GM18502 (cell line): ENCODE measurements at regions not wholly inside any gene's neighbourhood (a gene's known extent, or its start where the extent isn't known, plus 50 kb on each side); places are given as distances from the start of the nearest gene placed in this dataset.

Experiments used
- ATAC-seq: cut with Tn5 transposase; IDR thresholded peaks from one replicate; pipeline ENCODE4 v1.9.1; 2021; ENCODE audit warnings: mild to moderate bottlenecking; ENCODE audit not compliant: unreplicated experiment, poor library complexity

DNA sequence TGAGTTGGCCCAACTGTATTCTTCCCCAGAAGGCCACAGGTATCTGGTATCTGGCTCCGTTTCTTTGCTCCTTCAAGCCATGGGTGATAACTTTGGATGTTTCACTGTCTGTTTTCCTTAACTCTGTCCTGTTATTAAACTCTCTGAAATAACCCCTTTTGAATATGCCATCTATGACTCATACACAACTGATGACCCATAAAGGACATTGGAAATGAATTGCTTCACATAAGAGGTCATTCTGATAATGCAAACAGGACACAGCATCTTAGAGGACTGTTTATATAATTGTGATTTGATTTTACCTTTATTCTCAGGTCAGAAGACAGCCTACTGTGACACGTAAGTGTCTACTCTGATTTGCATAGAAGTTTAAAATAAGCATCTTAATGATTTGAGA lies 227.7 kb downstream of the VEGFC start:
- ATAC-seq: no peak

DNA sequence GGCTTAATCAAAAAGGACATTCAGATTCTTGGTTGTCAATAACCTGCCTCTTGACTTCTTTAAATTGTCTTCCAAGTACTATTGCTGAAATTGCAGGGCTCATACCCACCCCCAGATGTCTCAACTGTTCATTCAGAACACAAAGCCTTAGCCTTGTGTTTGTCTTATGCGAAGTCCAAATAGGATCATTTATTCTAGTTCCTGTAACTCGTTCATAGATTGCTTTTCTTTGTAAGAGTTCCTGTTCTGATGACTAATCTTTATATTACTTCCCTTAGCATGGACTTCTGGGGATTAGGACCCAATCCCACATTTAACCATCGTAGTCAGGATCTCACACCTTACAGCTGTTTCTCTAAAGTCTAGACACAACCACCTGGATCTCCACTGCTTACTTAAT lies 226.0 kb downstream of the VEGFC start:
- ATAC-seq: no peak

DNA sequence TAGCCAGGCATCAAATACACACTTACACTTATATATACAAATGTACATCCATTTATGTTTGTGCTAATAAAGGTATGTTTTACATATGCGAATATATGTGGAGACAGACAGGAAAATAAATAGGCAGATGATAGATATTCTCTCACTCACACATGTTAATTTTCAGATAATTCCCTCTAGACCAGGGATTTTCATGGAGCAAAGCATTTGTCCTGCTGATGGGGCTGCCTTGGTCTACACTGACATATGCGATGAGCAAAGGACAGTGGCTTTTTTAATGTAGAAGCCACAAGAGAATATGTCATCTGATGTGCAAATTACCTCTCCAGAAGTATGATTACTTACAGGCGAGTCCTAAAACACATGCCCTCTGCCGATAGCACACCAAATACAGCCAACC lies 224.5 kb downstream of the VEGFC start:
- no peak for ATAC-seq

DNA sequence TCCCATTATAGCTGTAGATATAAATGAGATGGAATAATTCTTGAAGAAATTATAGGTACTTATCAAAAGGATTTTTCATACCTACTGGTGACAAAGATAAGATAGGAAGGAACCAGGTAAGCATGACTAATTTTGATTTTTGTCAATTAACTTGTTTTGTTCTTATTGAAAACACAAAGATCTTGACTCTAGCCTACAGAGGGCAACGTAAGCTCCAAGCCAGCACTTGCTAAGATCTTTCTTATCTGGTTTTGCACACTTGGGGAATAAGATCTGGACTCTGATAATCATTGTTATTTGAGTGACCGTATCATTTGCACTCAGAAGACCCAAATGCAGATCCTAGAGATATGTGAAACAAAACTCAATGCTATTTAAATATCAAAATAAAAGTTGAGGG lies 223.4 kb downstream of the VEGFC start:
- ATAC-seq: no peak

DNA sequence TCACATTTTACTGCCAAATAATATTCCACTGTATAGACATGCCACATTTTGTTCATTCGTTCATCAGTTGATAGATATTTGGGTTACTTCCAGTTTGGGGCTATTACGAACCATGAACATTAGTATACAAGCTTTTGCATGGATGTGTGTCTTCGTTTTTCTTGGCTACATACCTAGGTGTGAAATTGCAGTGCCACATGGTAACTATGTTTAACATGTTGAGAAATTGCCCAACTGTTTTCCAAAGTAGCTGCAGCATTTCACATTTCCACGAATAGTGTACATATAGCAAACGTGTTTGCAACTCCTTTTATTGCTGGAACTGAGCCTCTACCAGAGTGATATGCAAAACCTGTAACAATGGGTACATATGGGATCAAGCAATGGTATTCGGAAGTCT lies 221.5 kb downstream of the VEGFC start:
- no peak for ATAC-seq

DNA sequence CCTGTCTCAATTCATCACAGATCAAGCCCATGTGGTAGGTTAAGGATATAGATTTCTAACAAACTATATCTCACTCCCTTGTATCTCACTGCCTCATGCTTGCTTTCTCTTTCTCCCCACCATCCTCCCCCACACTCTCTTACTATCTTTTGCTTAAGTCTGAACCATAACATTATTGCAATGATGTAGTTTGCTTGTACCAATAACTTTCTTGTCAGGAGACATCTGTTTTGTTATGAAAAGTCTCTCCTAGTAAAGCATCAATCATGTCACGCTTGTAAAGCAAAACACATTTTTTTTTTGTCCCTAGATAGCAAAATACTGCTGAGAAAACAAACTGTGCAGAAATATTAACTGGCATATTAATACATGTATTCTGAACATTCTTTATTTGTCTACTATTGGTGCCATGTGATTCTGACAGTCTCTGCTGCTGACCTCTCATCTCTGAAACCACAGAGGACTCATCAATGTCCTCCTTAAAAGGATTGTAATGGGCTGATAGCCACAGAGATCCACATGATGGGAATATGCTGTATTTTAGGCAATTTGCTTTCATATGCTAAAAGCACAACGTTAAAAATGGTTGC lies 217.5 kb downstream of the VEGFC start:
- no peak for ATAC-seq

DNA sequence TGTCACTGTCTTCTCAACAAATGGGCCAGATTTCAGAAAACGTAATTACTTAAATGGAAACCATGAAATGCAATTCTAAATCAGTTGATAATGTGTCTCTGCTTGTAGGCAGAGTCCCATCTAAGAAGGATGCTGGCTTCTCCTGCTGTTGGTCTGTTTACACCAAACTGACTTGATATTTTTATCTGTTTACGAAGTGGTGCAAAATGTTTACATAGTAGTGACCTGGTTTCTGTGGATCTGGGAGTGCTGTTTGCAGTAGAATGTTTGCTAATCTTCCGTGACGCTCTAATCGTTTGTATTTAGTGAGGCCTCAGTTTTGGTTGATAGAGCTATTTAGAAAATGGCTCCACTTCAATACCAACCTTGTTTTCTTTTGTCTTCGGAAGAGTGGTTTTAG lies 213.5 kb downstream of the VEGFC start:
- ATAC-seq: no peak

DNA sequence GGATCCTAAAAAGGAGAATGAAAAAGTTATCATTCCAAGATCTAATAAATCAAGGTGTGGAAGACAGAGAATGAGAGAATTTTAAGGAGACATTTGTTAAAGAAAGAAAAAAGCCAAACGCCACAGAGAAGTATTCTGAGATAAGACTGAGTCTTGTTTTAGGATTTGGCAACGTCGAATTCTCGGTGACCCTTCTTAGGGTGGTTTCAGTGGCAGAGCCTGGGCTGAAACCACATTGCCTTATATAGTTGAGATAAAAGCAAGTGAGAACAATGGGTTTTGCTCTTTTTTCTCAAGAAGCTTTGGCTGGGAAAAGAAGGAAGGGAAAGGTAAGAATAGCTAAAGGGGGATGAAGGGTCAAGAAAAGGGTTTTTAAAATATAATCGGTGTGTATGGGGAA lies 209.4 kb downstream of the VEGFC start:
- ATAC-seq: no peak

DNA sequence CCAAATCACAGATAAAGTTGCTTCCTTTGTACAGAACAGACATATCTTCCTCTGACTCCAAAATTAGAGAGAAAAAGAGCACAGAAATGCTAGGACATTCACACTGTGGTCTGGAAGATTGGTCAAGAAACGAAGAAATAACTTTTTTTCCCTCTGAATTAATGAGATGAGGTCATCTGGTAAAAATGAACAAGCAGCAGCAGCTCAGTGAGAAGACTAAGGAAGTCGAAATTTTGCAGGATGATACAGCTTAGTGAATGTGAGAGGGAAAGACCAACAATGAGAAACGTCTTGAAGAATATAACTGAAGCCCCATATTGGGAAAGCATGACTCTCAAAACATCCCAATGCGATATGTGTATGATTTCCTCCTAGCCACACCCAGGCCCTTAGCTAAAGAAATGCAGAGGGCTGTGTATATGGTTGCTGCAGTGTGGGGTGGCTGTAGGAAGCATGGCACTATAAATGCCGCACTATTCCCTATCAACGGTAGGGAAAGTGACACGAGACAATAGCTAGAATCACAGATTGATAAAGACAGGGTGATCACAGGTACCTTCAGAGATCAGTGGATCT lies 208.6 kb downstream of the VEGFC start:
- ATAC-seq: no peak

DNA sequence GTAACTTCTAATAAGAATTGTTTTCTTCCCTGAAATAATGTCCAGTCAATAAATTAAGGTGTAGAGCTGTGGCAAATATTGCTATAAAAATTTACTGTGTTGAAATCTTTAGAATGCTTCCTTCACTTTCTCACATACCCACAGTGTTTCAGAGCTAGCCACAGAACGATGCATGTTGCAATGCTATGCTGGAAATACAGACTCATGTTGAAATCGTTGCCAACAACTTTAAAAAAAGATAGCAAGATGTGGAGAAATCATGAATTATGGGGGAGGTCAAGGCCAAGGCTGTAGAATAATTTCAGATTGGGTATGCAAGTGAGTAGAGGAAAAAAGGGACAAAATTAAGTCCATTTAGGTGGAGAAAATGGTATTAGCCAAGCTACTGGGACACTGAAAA lies 204.8 kb downstream of the VEGFC start:
- no peak for ATAC-seq

DNA sequence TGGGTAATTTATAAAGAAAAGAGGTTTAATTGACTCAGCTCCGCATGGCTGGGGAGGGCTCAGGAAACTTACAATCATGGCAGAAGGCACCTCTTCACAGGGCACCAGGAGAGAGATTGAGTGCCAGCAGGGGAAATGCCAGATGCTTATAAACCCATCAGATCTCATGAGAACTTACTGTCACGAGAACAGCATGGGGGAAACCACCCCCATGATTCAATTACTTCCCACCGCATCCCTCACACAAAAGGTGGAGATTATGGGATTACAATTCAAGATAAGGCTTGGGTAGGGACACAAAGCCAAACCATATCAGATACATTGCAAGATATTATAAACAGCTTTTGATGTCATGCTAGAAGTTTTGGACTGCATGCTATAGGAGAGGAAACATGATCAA lies 204.3 kb downstream of the VEGFC start:
- no peak for ATAC-seq

DNA sequence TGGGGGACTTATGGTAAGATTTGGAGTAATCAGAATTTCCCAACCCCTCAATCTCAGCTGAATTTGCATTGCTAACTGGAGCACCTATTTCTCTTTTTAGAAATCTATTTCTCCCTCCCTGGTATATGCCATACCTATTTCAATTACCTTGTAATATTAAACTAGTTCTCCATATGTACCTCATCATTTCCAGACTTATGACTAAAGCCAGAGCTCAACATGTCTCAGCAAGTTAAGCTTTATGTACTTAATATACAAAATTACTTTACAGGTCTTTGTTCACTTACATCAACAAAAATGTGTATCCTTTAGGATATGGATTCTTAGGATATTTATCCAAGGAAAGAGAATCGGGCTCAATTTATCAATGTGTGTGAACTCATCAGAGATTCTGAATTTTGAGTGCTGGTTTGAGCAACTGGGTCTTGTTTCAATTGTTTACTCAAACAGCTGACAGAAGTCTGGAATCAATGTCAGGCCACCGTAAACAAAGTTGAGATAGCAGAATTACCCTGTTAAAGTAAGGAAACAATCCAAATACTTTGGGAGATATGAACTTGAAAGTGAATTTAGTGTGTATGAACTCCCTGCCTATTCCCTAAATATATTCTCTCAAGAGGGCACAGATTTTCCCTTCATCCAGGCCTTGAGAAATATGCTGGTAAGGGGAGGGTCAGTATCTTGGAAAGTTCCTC lies 199.6 kb downstream of the VEGFC start:
- ATAC-seq: no peak

DNA sequence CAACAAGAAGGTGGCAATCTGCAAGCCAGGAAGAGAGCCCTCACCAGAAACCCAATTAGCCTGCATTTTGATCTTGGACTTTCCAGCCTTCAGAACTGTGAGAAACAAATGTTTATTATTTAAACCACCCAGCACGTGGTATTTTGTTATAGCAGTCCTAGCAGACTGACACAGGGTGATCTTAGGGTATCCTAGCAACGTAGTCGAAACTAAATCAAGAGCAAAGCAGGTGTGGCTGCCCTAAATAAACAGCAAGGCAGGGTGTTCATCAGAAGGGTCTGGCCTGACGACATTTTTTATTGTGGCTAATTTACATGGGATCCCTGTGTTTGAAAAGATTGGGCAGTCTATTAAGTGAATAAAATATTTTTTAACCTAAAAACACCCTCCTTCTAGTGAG lies 198.8 kb downstream of the VEGFC start:
- no peak for ATAC-seq

DNA sequence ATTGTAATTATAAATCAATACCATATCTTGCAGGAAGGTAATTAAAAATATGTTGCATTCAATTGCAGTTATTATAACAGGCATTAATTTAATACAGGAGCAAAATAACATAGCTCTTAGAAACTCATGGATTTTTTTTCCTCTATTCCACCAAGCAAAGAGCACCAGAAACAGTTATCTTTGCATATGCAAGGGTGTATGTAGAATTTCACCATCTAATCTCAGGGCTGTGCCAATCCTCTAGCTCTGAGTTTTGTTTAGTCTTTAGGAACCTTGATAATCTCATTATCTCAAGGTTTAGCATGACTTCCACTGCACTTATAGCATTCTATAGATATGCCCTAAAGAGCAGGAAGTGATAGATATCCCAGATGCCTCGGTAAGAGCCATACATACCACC lies 197.5 kb downstream of the VEGFC start:
- no peak for ATAC-seq

DNA sequence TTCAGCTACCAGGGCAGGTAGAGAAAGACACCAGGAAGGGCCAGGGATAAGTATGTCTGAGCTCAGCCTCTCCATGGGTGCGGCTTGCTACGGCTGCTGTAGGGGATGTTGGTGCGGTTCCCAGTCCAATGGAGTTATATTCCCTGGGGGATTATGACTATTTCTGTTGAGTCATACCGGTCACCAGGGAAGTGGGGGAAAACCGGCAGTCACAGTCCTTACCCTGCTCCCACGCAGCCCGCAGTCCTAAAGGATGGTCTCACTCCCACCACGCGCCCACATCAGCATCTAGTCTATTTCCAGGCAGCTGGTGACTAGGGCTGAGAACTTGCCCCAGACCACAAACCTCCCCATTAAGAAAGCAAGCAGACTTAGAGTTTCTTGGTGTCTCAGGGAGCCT lies 191.6 kb downstream of the VEGFC start:
- ATAC-seq: no peak

DNA sequence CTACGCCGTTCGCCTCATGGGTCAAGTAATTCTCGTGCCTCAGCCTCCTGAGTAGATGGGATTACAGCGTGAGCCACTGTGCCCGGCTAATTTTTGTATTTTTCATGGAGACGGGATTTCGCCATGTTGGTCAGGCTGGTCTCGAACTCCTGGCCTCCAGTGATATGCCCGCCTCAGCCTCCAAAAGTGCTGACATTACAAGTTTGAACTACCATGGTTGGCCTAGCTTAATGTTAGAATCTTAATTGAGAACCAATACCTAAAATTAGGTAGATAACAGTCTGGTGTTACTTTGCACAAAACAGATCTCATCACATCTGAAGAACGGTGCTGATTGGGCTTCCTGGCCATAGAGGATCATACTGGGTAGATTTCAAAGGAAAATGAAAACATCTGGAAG lies 184.9 kb downstream of the VEGFC start:
- no peak for ATAC-seq

DNA sequence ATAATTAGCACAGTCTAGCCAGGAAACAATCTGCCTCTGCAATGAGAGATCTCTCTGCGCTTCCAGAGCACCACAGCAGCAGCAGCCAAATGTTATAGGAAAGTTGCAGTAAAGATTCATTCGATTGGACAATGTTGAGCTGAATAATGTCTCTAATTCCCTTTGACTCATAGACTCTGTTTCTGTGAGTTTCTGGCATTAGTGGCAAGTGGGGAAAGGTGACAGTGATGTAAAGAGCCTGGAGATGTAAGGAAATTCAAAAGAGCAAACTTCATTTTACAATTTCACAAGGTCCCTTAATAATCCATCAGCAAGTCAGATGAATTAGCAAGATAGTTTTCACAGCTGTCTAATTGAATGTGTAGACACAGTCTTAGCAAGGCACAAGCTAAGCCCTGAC lies 184.4 kb downstream of the VEGFC start:
- ATAC-seq: no peak

DNA sequence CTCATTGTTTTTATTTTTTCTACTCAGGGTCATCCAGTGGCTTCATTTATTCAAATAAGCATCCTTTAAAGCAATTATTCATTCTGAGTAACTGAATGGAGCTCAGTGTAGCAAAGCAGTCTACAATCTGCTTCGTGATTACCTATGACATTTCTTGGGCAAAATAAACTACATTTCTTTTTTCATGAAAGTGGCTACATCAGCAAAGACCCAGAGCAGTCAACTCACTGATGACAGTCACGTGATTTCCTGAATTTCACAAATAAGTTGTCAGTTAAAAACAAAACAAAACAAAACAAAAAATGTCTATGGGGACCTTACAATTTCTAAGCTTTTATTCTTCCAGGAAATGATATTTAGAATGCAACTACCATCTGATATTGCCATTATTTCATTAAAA lies 182.1 kb downstream of the VEGFC start:
- ATAC-seq: no peak

DNA sequence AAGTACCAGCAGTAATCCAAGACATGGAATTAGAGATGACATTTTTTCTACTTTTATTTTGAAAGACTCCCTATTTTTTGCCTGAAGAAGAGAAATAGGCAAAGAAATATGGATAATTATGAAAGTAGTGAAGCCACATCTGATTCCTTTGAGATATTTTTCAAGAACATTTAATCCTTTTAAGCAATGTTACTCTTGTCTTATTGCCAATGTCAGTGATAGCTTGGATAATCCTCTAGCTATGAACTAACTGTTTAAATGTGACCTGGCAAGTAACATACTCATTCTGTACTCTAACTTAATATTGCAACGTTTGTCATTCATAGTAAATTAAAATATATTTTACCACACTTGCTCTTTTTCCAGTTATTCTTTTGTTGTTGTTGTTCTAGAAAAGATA lies 181.3 kb downstream of the VEGFC start:
- no peak for ATAC-seq

DNA sequence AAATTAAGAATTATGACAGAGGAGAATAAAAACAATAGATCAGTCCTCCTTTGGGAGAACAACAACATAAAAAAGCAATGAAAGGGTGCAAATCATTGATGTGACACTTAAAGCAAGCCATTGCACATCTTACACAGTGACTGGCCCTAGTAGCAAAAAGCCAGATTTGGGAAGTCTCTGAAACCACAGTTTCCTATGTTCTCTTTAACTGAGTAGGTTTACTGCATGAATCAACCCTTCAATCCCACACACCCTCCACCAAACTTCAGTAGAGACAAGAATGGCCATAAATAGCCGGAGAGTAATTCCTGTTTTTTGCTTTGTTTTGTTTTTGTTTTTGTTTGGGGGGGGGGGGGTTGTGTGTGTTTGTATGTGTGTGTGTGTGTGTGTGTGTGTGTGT lies 180.8 kb downstream of the VEGFC start:
- ATAC-seq: no peak

DNA sequence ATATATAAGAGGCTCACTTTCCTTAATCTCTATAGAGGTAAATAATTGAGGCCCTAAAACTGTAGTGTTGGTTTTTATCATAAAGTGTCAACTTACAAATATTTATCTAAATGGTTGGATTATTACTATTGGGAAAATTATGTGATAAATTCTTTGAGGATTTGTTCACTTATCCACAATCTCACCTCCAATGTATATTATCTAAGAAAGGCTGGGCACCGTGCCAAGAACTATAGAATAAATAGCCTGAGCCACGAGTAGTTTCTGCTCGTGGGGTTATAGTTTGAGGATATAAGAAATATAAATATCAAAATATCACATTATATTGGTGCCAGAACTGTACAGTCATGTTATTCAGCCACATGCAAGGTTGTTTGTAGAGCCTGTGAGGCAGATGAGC lies 177.9 kb downstream of the VEGFC start:
- ATAC-seq: no peak

DNA sequence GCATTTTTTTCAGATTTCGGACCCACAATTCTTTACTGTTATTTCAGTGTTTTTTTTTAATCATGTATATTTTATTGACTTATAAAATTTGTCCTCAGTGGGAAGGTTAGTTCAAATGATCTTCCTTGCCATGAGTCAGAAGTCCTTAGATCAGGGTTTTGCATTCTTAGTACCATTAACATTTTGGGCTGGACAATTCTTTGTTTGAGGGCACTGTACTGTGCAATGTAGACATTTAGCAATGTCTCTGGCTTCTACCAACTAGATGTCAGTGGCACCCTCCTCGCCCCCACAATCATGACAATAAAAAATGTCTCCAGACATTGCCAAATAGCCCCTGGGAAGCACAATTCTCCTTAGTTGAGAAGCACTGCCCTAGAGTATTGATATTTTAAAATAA lies 176.6 kb downstream of the VEGFC start:
- ATAC-seq: no peak
